Heart right ventricle (tissue), 16 donors: ENCODE measurements at regions not wholly inside any gene's neighbourhood (a gene's known extent, or its start where the extent isn't known, plus 50 kb on each side); places are given as distances from the start of the nearest gene placed in this dataset.

Source experiments
- ATAC-seq, 8 donors: fragments of 200-7000 bp; cut with Tn5 transposase; one replicate each; pipeline ENCODE4 v1.9.1; 2020; ENCODE audit warnings: mild to moderate bottlenecking in 8 of 8, moderate library complexity in 8 of 8, moderate number of reproducible peaks in 1 of 8
- DNase-seq, 2 donors: peaks; one replicate each; pipeline ENCODE4 v3.0.0-alpha.2; 2020
- H3K27ac ChIP-seq, 10 donors: fragments of 200-600 bp; sonication (generic) in 2 of 10; one replicate each; pipeline versions ENCODE4 v1.5.0 to v1.8.0; 2020 to 2022; ENCODE audit warnings: mild to moderate bottlenecking in 3 of 10
- H3K27me3 ChIP-seq, 7 donors: fragments of 200-600 bp; one replicate each; pipeline ENCODE4 v1.8.0; 2021 to 2022; ENCODE audit warnings: mild to moderate bottlenecking in 2 of 7
- H3K36me3 ChIP-seq, 9 donors: fragments of 200-600 bp; sonication (generic) in 1 of 9; one replicate each; pipeline versions ENCODE4 v1.5.0 to v1.8.0; 2020 to 2022; ENCODE audit warnings: mild to moderate bottlenecking in 2 of 9
- H3K4me1 ChIP-seq, 9 donors: fragments of 200-600 bp; sonication (generic) in 1 of 9; one replicate each; pipeline versions ENCODE4 v1.5.0 to v1.8.0; 2020 to 2022; ENCODE audit warnings: mild to moderate bottlenecking in 4 of 9
- H3K4me3 ChIP-seq, 10 donors: fragments of 200-600 bp; sonication (generic) in 2 of 10; one replicate each; pipeline versions ENCODE4 v1.5.0 to v1.8.0; 2020 to 2022; ENCODE audit warnings: mild to moderate bottlenecking in 7 of 10, moderate library complexity in 2 of 10
- H3K9me3 ChIP-seq, 11 donors: fragments of 200-600 bp in 10 of 11; sonication (generic) in 2 of 11; one replicate each; pipeline versions ENCODE4 v1.5.0 to v1.8.0; 2013 to 2022; ENCODE audit warnings: mild to moderate bottlenecking in 2 of 11, control low read depth in 1 of 11, moderate library complexity in 1 of 11
- CTCF ChIP-seq, 9 donors: fragments of 200-600 bp; sonication (generic) in 2 of 9; IDR thresholded peaks; one replicate each; pipeline versions ENCODE4 v1.5.0 to v1.8.0; 2021 to 2022; ENCODE audit warnings: antibody characterized with exemption in 9 of 9, mild to moderate bottlenecking in 5 of 9, moderate library complexity in 1 of 9
- WGBS, 2 donors: extraction: QIAGEN DNeasy Blood & Tissue Kit; methylation state at CpG; one replicate each; pipeline ENCODE4 v1.1.7; 2013; ENCODE audit warnings: inconsistent platforms in 1 of 2; 5-methylcytosine and 5-hydroxymethylcytosine counted together
- intact Hi-C, 10 donors: fragments of 100-400 bp; cut with DNase I; formaldehyde crosslinking; loops; one replicate each; pipeline versions ENCODE4 v1.11.1 to v1.14.2; 2022
- donor health status: Arrhythmogenic right ventricular cardiomyopathy.
- donor health status: ischemic (EF 13 %, LVEDD 7.1; RV severe dilation, severe dysfunction).
- donor health status: healthy with polysubstance abuse.
- donor health status: DM: no; HTN: yes; CAD: no.
- donor health status: DM: no; HTN: no; CAD: no.
- donor health status: ischemic (EF 25% LVEDD 6.9; RV normal size, moderate dysfunction).
- donor health status: ischemic (EF 25% LVEDD 5.7; RV mildly dilated, moderate dysfunction).
- donor health status: healthy.
- donor health status: DM: yes; HTN: yes; CAD: no.
- donor health status: Ischemic cardiomyopathy.
- donor health status: ischemic (EF 35%, LVEDD 5.7; RV mildly dilated, moderate dysfunction).
- donor health status: nonischemic (EF 11% LVEDD 7.7; RV severe dilation, severe dysfunction).
- donor health status: DM: yes; HTN: yes; CAD: no.
- donor health status: PGD.
- donor health status: ischemic (EF 29% LVEDD 5.4; RV normal size, mild dysfunction).
- donor health status: nonischemic (EF 23%, LVEDD 6.1; RV moderate dilation, normal function).

GRCh38 chr1:229905031-229905545, 161.9 kb upstream of the GALNT2 start:
- Histone ChIP-seq H3K4me3 (no peak overlapping the region), H3K4me1 (no peaks in the 10 kb centered on the region), H3K27me3 (peaks cover 0 to 12% (median 2%) of the 10 kb centered on the region in 7 donors), H3K27ac (no peak overlapping the region), H3K9me3 (peaks cover 0 to 8% (median 0%) of the 10 kb centered on the region in 11 donors), H3K36me3 (no peaks in the 10 kb centered on the region)
- 79 to 83% methylated on average over 7 of the region's 7 CpGs for WGBS, 2 donors
- no peak for DNase-seq
- TF ChIP-seq CTCF (IDR thresholded peaks at IDR 0.05) = no peak
- ATAC-seq = no peak
- intact Hi-C loops = no loop called here

GRCh38 chr1:229905652-229906051, 161.4 kb upstream of the GALNT2 start:
- 83 to 89% methylated on average over 1 of the region's 1 CpG for WGBS, 2 donors
- intact Hi-C loops = no loop called here
- no peak overlapping the region for H3K4me3 ChIP-seq
- ATAC-seq = no peak
- H3K36me3 ChIP-seq = no peaks in the 10 kb centered on the region
- H3K27ac ChIP-seq = no peak overlapping the region
- peaks cover 0 to 12% (median 2%) of the 10 kb centered on the region in 7 donors for H3K27me3 ChIP-seq
- peaks cover 0 to 8% (median 0%) of the 10 kb centered on the region in 11 donors for H3K9me3 ChIP-seq
- DNase-seq = no peak
- no peak for TF ChIP-seq CTCF (IDR thresholded peaks at IDR 0.05)
- no peaks in the 10 kb centered on the region for H3K4me1 ChIP-seq

GRCh38 chr1:229907884-229908638, 159.0 kb upstream of the GALNT2 start:
- Histone ChIP-seq H3K36me3 (no peaks in the 10 kb centered on the region), H3K4me3 (no peak overlapping the region), H3K27me3 (peaks cover 0 to 12% (median 2%) of the 10 kb centered on the region in 7 donors), H3K9me3 (peaks cover 0 to 4% (median 0%) of the 10 kb centered on the region in 11 donors), H3K4me1 (no peaks in the 10 kb centered on the region), H3K27ac (no peak overlapping the region)
- ATAC-seq (no peak), DNase-seq (no peak)
- 54 to 61% methylated on average over 7 of the region's 7 CpGs for WGBS, 2 donors
- intact Hi-C loops = no loop called here
- TF ChIP-seq CTCF (IDR thresholded peaks at IDR 0.05) = no peak

- WGBS, 2 donors = 91% methylated on average over 4 of the region's 4 CpGs
- TF ChIP-seq CTCF (IDR thresholded peaks at IDR 0.05) = no peak
- no peaks in the 10 kb centered on the region for H3K4me1 ChIP-seq
- DNase-seq = no peak
- ATAC-seq = no peak
- no peak overlapping the region for H3K27ac ChIP-seq
- H3K9me3 ChIP-seq = peaks cover 0 to 4% (median 0%) of the 10 kb centered on the region in 11 donors
- no peak overlapping the region for H3K4me3 ChIP-seq
- H3K36me3 ChIP-seq = no peaks in the 10 kb centered on the region
- H3K27me3 ChIP-seq = peaks cover 0 to 12% (median 2%) of the 10 kb centered on the region in 7 donors
- intact Hi-C loops = no loop called here
Observed at GRCh38 chr1:229908689-229909088, 158.3 kb upstream of the GALNT2 start.
